ENCODE measurements at regions not wholly inside any gene's neighbourhood (a gene's known extent, or its start where the extent isn't known, plus 50 kb on each side); places are given as distances from the start of the nearest gene placed in this dataset.

DNA sequence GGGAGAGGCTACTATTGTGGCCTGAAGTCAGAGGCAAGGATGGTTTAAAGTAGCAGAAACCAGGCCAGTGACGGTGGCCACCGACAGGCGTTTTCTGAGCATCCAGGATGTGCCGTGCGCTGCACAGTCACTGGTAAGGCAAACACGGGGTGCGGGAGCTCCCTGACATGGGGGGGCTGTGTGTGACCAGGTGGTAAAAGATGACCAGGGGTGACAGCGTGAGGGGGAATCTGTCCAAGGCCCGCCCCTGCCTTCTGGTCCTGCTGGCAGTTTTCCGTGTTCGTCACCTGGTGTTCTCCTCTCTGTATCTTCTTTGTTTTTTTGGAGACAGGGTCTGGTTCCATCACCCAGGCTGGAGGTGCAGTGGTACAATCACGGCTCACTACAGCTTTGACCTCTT, 167.4 kb downstream of the ICE1 start:
- TF ChIP-seq, protein P1, sequence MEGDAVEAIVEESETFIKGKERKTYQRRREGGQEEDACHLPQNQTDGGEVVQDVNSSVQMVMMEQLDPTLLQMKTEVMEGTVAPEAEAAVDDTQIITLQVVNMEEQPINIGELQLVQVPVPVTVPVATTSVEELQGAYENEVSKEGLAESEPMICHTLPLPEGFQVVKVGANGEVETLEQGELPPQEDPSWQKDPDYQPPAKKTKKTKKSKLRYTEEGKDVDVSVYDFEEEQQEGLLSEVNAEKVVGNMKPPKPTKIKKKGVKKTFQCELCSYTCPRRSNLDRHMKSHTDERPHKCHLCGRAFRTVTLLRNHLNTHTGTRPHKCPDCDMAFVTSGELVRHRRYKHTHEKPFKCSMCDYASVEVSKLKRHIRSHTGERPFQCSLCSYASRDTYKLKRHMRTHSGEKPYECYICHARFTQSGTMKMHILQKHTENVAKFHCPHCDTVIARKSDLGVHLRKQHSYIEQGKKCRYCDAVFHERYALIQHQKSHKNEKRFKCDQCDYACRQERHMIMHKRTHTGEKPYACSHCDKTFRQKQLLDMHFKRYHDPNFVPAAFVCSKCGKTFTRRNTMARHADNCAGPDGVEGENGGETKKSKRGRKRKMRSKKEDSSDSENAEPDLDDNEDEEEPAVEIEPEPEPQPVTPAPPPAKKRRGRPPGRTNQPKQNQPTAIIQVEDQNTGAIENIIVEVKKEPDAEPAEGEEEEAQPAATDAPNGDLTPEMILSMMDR (conservative IDR thresholded peaks at IDR 0.05) = no peak
- Mint-ChIP-seq H3K9me3 (peaks cover 9 to 10% of the 10 kb centered on the region in 2 experiments; a peak in 4 of 5 replicates), H3K4me1 (peaks cover 0 to 3% of the 10 kb centered on the region in 2 experiments; a peak in 2 of 4 replicates), H3K36me3 (ENCODE audit: insufficient read depth in 1 of 3, low read depth in 3 of 3) (peaks cover 0 to 13% (median 1%) of the 10 kb centered on the region in 3 experiments; a peak in 3 of 7 replicates), H3K4me3 (no peak overlapping the region), H3K27me3 (ENCODE audit: low read depth) (peaks cover 2% of the 10 kb centered on the region; the same call in 1 of the 2 replicates), H3K27ac (no peak overlapping the region)
- H2BK12ac ChIP-seq (ENCODE audit: insufficient read length, low read depth, low read length) = no peak overlapping the region
- no peak overlapping the region for H2BK15ac ChIP-seq (ENCODE audit: low read depth, low read length)
- H3K23ac ChIP-seq (ENCODE audit: insufficient read length, low read depth, low read length) = no peak overlapping the region
- H4K5ac ChIP-seq (ENCODE audit: insufficient read length, low read depth, low read length) = no peak overlapping the region
- no peaks in the 10 kb centered on the region for H3K4me1 ChIP-seq (ENCODE audit: insufficient read depth, low read length)
- no peak overlapping the region for H4K8ac ChIP-seq (replicated peaks; ENCODE audit: insufficient read length, low read depth, low read length)
- no peak overlapping the region for H2BK20ac ChIP-seq (ENCODE audit: low read depth, low read length, poor library complexity, severe bottlenecking)
- H4K91ac ChIP-seq (ENCODE audit: insufficient read length, low read depth, low read length) = no peak overlapping the region
- H3K56ac ChIP-seq (ENCODE audit: insufficient read length, low read depth, low read length) = no peak overlapping the region
- WGBS (ENCODE audit: extremely low coverage, insufficient read length, low lambda C conversion rate) = no CpG with 5 or more reads among the region's 12 CpGs
- no peak overlapping the region for H3K18ac ChIP-seq (ENCODE audit: insufficient read length, low read depth, low read length)
- no peaks in the 10 kb centered on the region for H3K23me2 ChIP-seq (ENCODE audit: insufficient read length, low read depth, low read length, poor library complexity, severe bottlenecking)
- H3K79me2 ChIP-seq (ENCODE audit: insufficient read depth, low read length) = no peaks in the 10 kb centered on the region
- H3T11ph ChIP-seq (ENCODE audit: low read length) = no peak overlapping the region
- no peak overlapping the region for H3K9ac ChIP-seq (ENCODE audit: extremely low read depth, insufficient read length, low read length)
- H3K9me3 ChIP-seq (ENCODE audit: control insufficient read depth, low read depth, low read length) = peaks cover 11% of the 10 kb centered on the region
- no peak overlapping the region for H2BK120ac ChIP-seq (ENCODE audit: low read depth, low read length, poor library complexity, severe bottlenecking)
- no peak overlapping the region for H2AFZ ChIP-seq (ENCODE audit: low read length)
- no peak overlapping the region for H3K4ac ChIP-seq (ENCODE audit: low read depth, low read length)
- no peak overlapping the region for H2AK5ac ChIP-seq (ENCODE audit: insufficient read length, low read length)
- no peak overlapping the region for H3K4me2 ChIP-seq (ENCODE audit: insufficient read depth, insufficient read length, low read length)
- H2BK5ac ChIP-seq (ENCODE audit: insufficient read length, low read length) = no peak overlapping the region
- H3K79me1 ChIP-seq (ENCODE audit: insufficient read depth, low read depth, low read length, poor library complexity, severe bottlenecking) = no peaks in the 10 kb centered on the region
- H3K14ac ChIP-seq (ENCODE audit: insufficient read depth, low read length) = no peak overlapping the region; the same call in 1 of the 2 replicates
- H4K20me1 ChIP-seq (ENCODE audit: control insufficient read depth, insufficient read depth, insufficient read length) = no peaks in the 10 kb centered on the region
- DNase-seq = no peak
- no peak overlapping the region for H3K27ac ChIP-seq (ENCODE audit: insufficient read length, low read depth, low read length)
- no peaks in the 10 kb centered on the region for H3K27me3 ChIP-seq (ENCODE audit: insufficient read depth, low read length)
